ENCODE measurements at regions not wholly inside any gene's neighbourhood (a gene's known extent, or its start where the extent isn't known, plus 50 kb on each side); places are given as distances from the start of the nearest gene placed in this dataset.
"Not testable (repeated sequence)": the region's sequence is repeated elsewhere in the genome, so short reads cannot be mapped to it uniquely, and the experiment has no call there.

GRCh38 chr2:15820927-15821326 lies 119.4 kb upstream of the MYCN start:
- DNase-seq (ENCODE audit: insufficient read length, low spot score, missing footprints): no peak
- Histone ChIP-seq H3K4me3 (ENCODE audit: insufficient read depth, low read length) (no peak overlapping the region), H3K27ac (ENCODE audit: low read depth, low read length) (no peak overlapping the region), H3K9me3 (ENCODE audit: low read depth, low read length) (no peaks in the 10 kb centered on the region), H3K36me3 (ENCODE audit: insufficient read depth, low read length) (no peaks in the 10 kb centered on the region), H3K4me1 (ENCODE audit: insufficient read depth, low read length) (no peaks in the 10 kb centered on the region), H3K4me2 (ENCODE audit: insufficient read depth, low read length) (no peak overlapping the region), H3K79me2 (ENCODE audit: insufficient read depth, low read length) (no peaks in the 10 kb centered on the region), H4K20me1 (ENCODE audit: insufficient read depth, low read length) (no peaks in the 10 kb centered on the region), H3K27me3 (ENCODE audit: insufficient read depth, low read length) (no peaks in the 10 kb centered on the region), H2AFZ (ENCODE audit: low read length) (no peak overlapping the region)
- TF ChIP-seq, protein P1, sequence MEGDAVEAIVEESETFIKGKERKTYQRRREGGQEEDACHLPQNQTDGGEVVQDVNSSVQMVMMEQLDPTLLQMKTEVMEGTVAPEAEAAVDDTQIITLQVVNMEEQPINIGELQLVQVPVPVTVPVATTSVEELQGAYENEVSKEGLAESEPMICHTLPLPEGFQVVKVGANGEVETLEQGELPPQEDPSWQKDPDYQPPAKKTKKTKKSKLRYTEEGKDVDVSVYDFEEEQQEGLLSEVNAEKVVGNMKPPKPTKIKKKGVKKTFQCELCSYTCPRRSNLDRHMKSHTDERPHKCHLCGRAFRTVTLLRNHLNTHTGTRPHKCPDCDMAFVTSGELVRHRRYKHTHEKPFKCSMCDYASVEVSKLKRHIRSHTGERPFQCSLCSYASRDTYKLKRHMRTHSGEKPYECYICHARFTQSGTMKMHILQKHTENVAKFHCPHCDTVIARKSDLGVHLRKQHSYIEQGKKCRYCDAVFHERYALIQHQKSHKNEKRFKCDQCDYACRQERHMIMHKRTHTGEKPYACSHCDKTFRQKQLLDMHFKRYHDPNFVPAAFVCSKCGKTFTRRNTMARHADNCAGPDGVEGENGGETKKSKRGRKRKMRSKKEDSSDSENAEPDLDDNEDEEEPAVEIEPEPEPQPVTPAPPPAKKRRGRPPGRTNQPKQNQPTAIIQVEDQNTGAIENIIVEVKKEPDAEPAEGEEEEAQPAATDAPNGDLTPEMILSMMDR (IDR thresholded peaks at IDR 0.05; ENCODE audit: extremely low read depth, low read depth, low read length): no peak

DNA sequence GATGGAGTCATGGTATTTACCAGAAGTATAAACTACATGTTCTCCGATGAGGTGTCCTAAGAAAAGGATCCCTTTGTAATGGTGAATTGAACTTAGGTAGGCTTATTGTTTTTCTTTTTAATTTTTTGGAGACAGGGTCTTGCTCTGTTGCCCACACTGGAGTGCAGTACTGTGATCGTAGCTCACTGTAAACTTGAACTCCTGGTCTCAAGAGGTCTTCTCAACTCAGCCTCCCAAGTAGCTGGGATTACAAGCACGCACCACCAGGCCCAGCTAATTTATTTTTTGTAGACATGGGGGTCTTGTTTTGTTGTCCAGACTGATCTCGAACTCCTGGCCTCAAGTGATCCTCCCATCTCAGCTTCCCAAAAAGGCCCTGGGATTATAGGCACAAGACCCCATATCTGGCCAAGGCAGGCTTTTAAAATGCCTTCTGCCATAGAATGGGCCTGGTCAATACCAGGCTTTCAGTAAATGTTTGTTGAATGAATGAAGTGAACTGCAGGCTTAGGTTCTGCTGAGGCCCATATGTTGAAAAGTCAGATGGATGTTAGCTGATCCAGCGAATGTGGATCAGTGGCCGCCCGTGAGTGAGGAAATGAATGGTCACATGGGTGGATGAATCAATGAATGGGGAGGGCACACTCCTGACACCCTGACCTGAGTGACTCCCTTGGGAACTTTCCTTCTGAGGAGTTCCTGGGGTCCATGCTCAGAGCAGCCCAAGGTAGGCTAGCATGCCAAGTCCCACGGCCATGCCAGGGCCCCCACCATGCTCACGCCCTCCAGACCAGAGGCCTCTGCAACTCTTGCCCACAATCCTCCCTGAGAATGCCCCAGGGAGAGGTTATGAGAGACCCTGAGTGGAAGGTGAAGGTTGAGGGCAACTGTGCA lies 118.0 kb upstream of the MYCN start:
- H3K36me3 ChIP-seq (ENCODE audit: insufficient read depth, low read length): no peaks in the 10 kb centered on the region
- no peak overlapping the region for H3K4me2 ChIP-seq (ENCODE audit: insufficient read depth, low read length)
- H3K27me3 ChIP-seq (ENCODE audit: insufficient read depth, low read length): no peaks in the 10 kb centered on the region
- no peaks in the 10 kb centered on the region for H4K20me1 ChIP-seq (ENCODE audit: insufficient read depth, low read length)
- no peaks in the 10 kb centered on the region for H3K79me2 ChIP-seq (ENCODE audit: insufficient read depth, low read length)
- H2AFZ ChIP-seq (ENCODE audit: low read length): no peak overlapping the region
- no peak overlapping the region for H3K27ac ChIP-seq (ENCODE audit: low read depth, low read length)
- no peaks in the 10 kb centered on the region for H3K4me1 ChIP-seq (ENCODE audit: insufficient read depth, low read length)
- no peaks in the 10 kb centered on the region for H3K9me3 ChIP-seq (ENCODE audit: low read depth, low read length)
- no peak overlapping the region for H3K4me3 ChIP-seq (ENCODE audit: insufficient read depth, low read length)
- DNase-seq (ENCODE audit: insufficient read length, low spot score, missing footprints): no peak
- TF ChIP-seq, protein P1 (IDR thresholded peaks at IDR 0.05; ENCODE audit: extremely low read depth, low read depth, low read length): no peak

- Histone ChIP-seq H3K27me3 (ENCODE audit: insufficient read depth, low read length) (no peaks in the 10 kb centered on the region), H2AFZ (ENCODE audit: low read length) (no peak overlapping the region), H3K4me2 (ENCODE audit: insufficient read depth, low read length) (no peak overlapping the region), H3K9me3 (ENCODE audit: low read depth, low read length) (no peaks in the 10 kb centered on the region), H3K79me2 (ENCODE audit: insufficient read depth, low read length) (no peaks in the 10 kb centered on the region), H3K4me1 (ENCODE audit: insufficient read depth, low read length) (no peaks in the 10 kb centered on the region), H3K4me3 (ENCODE audit: insufficient read depth, low read length) (no peak overlapping the region), H3K27ac (ENCODE audit: low read depth, low read length) (no peak overlapping the region), H4K20me1 (ENCODE audit: insufficient read depth, low read length) (no peaks in the 10 kb centered on the region), H3K36me3 (ENCODE audit: insufficient read depth, low read length) (no peaks in the 10 kb centered on the region)
- no peak for DNase-seq (ENCODE audit: insufficient read length, low spot score, missing footprints)
- TF ChIP-seq, protein P1 (IDR thresholded peaks at IDR 0.05; ENCODE audit: extremely low read depth, low read depth, low read length): no peak
These were observed 116.6 kb upstream of the MYCN start for GRCh38 chr2:15823459-15824396.

DNA sequence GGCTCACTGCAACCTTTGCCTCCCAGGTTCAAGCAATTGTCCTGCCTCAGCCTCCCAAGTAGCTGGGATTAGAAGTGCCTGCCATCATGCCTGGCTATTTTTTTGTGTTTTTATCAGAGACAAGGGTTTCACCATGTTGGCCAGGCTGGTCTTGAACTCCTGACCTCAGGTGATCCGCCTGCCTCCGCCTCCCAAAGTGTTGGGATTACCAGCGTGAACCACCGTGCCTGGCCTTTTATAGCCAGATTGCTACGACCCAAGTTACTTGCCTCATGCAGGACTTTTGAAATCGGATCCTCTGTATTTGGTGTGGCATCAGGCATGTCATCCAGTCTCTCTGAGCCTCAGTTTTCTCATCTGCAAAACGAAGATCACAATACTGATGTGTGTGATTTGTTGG lies 115.9 kb upstream of the MYCN start:
- not testable (repeated sequence) for H3K27ac ChIP-seq (ENCODE audit: low read depth, low read length); H3K4me3 ChIP-seq (ENCODE audit: insufficient read depth, low read length); H3K9me3 ChIP-seq (ENCODE audit: low read depth, low read length); DNase-seq (ENCODE audit: insufficient read length, low spot score, missing footprints); H2AFZ ChIP-seq (ENCODE audit: low read length); H3K4me1 ChIP-seq (ENCODE audit: insufficient read depth, low read length); H3K36me3 ChIP-seq (ENCODE audit: insufficient read depth, low read length); H3K4me2 ChIP-seq (ENCODE audit: insufficient read depth, low read length); H3K27me3 ChIP-seq (ENCODE audit: insufficient read depth, low read length); H3K79me2 ChIP-seq (ENCODE audit: insufficient read depth, low read length); H4K20me1 ChIP-seq (ENCODE audit: insufficient read depth, low read length)

Measured in osteoblast (primary cell).